NCI-H460 (cell line): ENCODE measurements at regions not wholly inside any gene's neighbourhood (a gene's known extent, or its start where the extent isn't known, plus 50 kb on each side); places are given as distances from the start of the nearest gene placed in this dataset.
"Not testable (repeated sequence)": the region's sequence is repeated elsewhere in the genome, so short reads cannot be mapped to it uniquely, and the experiment has no call there.

Experiments used
- DNase-seq: peaks from one replicate; pipeline ENCODE4 v3.0.0-alpha.2; 2016; ENCODE audit warnings: low read depth; ENCODE audit errors: extremely low read depth

- DNase-seq = no peak
Measured at GRCh38 chr15:60130821-60131220, 126.7 kb downstream of the FOXB1 start.

GRCh38 chr15:60134609-60135008, 130.5 kb downstream of the FOXB1 start:
- DNase-seq = no peak

- no peak for DNase-seq
Measured at GRCh38 chr15:60135961-60136360, 131.8 kb downstream of the FOXB1 start.

GRCh38 chr15:60137711-60138396, 133.7 kb downstream of the FOXB1 start:
- DNase-seq = no peak

GRCh38 chr15:60138397-60138968, 134.4 kb downstream of the FOXB1 start:
- no peak for DNase-seq

- no peak for DNase-seq
Measured at GRCh38 chr15:60152386-60152785, 148.3 kb downstream of the FOXB1 start.

- DNase-seq = no peak
Measured at GRCh38 chr15:60154764-60155325, 150.7 kb downstream of the FOXB1 start.

- no peak for DNase-seq
Measured at GRCh38 chr15:60155661-60156060, 151.6 kb downstream of the FOXB1 start.

- DNase-seq = no peak
Measured at GRCh38 chr15:60160909-60161308, 156.8 kb downstream of the FOXB1 start.

GRCh38 chr15:60161704-60162103, 157.6 kb downstream of the FOXB1 start:
- DNase-seq = no peak

- no peak for DNase-seq
Measured at GRCh38 chr15:60162251-60162967, 158.3 kb downstream of the FOXB1 start.

GRCh38 chr15:60162968-60163355, 158.9 kb downstream of the FOXB1 start:
- DNase-seq = no peak

GRCh38 chr15:60165111-60165510, 161.0 kb downstream of the FOXB1 start:
- DNase-seq = no peak

GRCh38 chr15:60172143-60172542, 168.0 kb downstream of the FOXB1 start:
- DNase-seq = no peak

GRCh38 chr15:60179786-60180391, 175.8 kb downstream of the FOXB1 start:
- peak; percentile 40 for DNase-seq

GRCh38 chr15:60181957-60182356, 177.8 kb downstream of the FOXB1 start:
- not testable (repeated sequence) for DNase-seq

- DNase-seq = no peak
Measured at GRCh38 chr15:60183366-60183765, 179.3 kb downstream of the FOXB1 start.

GRCh38 chr15:60184579-60184978, 180.5 kb downstream of the FOXB1 start:
- DNase-seq = no peak

- DNase-seq = no peak
Measured at GRCh38 chr15:60191016-60191415, 186.9 kb downstream of the FOXB1 start.

GRCh38 chr15:60191821-60192220, 187.7 kb downstream of the FOXB1 start:
- no peak for DNase-seq

GRCh38 chr15:60195611-60196010, 191.5 kb downstream of the FOXB1 start:
- DNase-seq = no peak
